GM19035 (cell line): ENCODE measurements at regions not wholly inside any gene's neighbourhood (a gene's known extent, or its start where the extent isn't known, plus 50 kb on each side); places are given as distances from the start of the nearest gene placed in this dataset.

Experiments used
- ATAC-seq: cut with Tn5 transposase; IDR thresholded peaks from one replicate; pipeline ENCODE4 v1.9.1; 2021; ENCODE audit not compliant: unreplicated experiment

DNA sequence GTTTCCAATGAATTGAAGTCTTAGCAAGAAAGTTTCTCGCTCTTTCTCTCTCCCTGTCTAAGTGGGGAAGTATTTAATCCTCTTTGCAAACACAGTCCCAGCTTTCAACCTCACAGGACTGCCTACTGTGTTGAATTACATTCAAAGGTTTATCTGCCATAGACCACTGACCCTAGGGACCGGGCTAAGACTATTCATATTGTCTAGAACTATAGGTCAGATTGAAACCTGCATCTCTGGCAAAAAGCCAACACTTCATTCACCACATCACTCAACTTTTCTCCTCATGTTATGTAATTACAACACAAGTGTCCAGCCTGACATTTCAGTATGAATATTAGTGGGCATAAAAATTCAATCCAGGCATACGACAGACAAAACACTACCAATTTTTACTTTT is 314.7 kb upstream of the RSPO3 start:
- peak; percentile 43 for ATAC-seq

DNA sequence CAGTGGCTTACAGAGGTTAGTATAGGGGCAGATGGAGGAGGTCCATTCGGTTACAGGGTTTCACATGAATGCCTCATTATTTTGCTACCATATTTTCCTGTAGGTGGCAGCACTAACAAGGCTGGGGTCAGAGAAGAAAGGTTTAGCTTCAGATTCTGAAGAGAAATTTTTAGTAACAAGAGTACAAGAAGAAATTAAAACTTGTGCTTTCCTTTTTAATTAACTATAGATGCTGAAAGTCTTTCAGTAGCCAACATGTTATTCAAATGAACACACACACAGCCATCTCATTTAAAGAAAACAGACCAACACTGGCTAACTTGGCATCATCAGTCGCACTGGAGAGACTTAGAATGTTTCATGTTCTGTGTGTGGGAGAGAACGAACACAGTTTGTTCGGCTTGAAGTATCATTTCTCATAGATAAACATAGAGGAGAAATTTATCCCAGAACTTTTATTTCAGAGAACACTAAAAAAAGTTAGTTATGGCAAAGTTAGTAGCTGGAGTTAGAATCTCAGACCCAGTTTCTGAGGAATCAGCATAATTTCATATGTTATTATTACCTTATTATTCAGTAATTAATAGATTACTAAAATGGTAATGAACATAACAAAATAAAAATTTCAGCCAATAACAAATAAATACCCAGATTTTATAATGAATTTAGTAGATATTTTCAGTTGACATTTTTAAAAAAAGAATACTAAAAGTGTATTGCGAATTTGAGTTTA is 314.0 kb upstream of the RSPO3 start:
- peak; percentile 80 for ATAC-seq

DNA sequence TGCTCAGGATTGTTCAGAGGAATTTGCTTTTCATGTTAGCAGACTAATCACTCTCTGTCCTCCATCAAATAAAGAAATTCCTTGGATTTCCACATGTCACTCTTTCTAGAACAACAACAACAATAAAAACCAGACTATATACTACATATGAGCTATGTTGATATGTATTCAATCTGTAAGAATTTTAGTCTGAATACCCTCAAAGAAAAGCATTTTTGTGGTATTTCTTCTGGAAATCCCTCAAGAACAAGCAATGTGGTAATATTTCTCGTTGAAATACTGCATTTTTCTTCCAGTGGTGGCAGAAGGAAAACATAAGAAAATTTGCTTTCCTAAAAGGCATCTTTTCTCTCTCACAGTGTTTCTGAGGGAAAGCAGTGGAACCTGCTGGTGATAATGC is 312.6 kb upstream of the RSPO3 start:
- ATAC-seq: no peak

DNA sequence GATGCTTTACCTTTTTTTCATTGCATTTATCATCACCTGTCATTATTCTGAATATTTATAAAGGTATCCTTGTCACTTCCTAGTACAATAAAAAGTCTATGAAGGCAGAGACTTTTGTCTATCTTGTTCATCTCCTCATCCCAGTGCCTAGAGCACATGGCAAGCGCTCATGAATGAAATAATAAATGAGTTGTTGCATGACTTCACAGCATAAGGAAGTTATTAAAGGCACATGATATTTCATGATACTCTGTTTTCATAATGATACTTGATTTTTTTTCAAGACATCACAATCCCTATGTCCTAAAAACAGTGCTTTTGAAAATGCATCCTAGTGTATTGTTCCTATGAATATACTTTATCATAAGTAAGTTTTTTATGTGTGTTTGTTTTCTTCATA is 310.6 kb upstream of the RSPO3 start:
- ATAC-seq: no peak

DNA sequence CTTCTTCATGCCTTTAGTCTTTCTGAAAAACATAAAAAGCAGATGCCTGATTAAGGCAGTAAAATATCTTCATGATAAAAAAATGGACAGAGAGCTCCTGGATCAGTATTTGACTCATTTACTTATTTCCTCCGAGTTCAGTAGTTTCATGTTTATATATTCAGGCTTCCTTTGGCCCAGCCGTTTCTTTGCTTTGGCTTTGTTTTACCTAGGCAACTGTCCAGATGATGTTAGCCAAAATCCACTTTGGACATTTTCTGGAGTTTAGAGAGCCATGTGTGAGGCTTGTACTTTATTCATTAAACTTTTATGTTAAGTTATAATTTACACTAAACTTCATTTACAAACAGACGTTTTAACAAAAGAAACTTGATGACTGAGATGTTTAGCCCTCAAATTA is 307.1 kb upstream of the RSPO3 start:
- no peak for ATAC-seq

DNA sequence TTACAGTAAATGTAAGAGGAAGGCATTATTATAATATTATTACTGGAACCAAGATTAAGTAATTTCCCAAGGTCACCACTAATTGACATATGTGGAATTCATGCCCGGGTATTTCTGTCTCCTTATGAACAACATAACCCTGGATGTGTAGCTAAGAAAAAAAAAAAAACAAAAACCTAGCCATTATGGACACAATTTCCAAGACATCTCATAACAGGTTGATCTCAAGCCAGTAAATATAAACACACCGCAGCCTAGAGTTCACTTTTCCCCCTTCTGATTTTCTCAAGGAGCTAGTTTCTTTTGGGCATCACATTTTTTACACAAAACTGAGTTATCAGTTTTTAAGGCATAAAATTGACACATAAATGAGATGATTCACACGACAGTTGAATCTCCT is 306.5 kb upstream of the RSPO3 start:
- no peak for ATAC-seq

DNA sequence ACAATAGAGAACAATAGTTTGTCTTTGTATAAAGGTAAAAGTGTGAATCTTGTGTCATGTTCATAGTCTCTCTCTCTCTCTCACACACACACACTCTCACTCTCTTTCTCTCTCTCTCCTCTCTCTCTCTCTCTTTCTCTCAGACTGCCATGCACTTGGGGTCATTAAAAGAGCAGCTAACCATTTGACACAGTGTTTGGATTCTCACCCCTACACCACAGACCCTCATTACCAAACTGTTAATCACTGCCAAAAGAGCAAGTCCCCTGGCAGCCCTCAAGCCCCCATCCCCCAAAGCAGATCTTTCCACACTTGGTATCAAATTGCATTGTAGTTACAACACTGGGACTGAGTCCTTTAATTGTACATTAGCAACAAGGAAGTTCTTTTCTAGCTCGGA is 305.8 kb upstream of the RSPO3 start:
- no peak for ATAC-seq

DNA sequence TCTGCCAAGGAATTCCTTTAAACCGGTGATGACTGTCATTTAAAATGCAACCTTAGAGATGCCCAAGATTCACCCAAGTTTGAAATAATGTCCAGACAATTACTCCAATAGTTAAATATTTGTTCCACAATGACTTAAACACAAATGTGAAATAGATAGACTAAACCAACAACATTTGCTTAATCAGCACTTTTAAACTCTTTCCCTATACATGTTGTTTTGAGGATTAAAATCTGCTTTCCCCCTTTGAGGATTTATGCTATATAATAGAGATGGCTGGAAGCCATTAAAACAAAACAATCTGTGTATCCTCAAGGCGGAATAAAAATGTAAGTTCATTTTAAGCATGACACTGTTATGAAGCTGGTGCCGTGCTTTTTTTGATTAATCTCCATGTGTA is 297.8 kb upstream of the RSPO3 start:
- no peak for ATAC-seq

DNA sequence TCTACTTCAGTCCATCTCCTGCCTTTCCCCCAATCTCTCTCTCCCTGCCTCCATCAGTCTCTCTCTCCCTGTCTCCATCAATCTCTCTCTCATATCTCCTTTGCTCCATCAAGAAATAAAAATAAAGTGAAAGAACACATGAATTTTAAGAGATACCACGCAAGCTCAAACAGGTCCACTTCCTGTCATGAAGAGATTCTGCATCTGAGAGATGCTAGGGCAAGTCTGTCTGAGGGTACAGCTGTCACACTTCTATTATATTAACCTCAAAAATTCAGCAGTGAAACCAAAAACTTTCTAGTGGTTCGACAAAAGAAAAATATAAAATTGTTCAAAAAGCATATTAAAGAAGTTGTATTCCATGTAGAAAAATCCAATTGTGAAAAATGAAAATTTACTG is 296.8 kb upstream of the RSPO3 start:
- no peak for ATAC-seq

DNA sequence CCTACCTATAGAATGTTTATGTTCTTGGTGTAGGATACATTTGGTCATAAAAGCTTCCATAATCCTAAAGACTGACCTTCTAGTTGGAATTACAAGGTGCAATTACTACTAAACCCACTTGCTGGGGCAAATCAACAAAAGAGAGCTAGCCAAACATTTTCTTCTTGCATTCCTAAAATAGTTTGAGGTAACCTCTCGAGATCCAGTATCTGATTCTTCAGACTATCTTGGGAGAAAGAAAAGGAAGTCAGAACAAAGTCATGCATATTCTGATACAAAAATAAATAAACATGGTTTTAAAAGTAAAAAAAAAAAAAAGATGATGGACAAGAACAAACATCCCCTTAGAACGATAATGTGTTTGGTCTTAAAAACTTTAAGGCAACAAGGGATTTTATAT is 294.2 kb upstream of the RSPO3 start:
- no peak for ATAC-seq

DNA sequence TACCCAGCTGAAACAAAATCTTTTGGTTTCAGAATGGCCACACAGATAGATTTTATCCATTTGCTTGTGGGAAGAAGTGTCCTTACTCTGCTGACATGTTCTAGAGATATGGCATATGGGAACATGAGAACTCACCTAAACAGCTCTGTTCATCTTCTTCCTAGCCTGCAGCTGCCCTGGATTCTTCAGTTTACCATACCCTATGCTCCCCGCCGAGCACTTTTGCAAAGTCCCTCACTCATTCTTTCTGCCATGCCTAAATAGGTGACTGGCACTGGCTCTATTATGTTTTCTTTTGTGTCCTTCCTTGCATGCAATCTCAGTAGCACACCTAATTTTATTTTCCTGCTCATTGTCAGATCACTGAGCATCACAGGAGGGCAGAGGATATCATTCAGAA is 293.7 kb upstream of the RSPO3 start:
- ATAC-seq: no peak

DNA sequence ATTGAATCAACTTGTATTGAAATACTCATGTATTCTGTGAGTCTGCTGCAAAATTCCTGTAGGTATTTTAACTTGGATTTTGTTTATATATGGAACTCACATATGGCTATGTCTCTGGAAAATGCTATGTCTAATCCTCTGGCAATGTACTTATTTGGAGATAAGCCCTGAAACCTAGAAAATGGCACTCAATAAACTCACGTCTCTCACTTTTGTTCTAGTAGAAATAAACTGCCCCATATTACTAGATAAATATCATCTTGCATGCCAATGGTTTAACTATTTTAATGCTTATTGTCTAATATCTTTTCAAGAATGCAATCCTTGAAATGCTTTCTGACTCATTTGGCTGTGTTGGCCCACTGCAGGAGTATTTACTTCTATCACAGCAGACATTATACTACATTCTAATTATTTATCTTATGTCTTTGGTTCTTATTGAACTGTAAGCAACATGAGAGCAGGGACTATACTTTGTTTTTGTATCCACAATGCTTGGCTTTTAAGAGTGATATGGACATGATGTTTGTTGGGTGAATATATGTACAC is 292.2 kb upstream of the RSPO3 start:
- ATAC-seq: no peak

DNA sequence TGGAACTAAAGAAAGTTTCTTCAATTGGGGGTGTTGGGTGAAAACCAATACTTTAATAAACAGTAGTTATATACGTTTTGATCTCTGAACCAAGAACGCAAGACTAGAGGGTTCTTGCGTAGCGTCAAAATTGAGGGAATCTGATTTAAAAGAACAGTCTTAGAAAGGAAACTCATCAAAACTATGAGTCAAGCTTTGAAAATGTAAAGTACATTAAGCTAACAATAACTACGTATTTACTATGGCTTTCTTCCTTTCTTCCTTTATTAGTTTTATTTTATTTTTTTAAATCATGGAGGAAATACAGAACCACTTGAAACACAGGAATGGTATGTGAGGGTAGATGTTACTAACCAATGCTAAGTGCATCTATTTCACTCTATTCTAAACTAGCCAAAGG is 287.0 kb upstream of the RSPO3 start:
- ATAC-seq: no peak

DNA sequence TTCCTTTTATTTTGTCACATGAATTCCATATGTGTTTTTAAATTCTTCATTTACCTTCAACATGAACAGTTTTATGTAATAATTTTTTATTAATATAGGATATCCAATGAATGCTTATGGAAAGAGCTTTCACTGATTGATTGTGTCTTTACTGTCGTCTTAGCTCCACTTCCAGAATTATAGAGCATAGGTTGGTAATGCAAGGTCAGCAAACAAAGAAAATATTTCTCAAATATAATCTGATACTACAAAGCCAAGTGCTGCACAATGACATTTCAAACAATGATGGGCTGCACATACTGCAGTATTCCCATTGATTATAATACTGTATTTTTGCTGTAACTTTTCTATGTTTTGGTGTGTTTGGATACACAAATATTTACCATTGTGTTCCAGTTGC is 275.7 kb upstream of the RSPO3 start:
- ATAC-seq: no peak

DNA sequence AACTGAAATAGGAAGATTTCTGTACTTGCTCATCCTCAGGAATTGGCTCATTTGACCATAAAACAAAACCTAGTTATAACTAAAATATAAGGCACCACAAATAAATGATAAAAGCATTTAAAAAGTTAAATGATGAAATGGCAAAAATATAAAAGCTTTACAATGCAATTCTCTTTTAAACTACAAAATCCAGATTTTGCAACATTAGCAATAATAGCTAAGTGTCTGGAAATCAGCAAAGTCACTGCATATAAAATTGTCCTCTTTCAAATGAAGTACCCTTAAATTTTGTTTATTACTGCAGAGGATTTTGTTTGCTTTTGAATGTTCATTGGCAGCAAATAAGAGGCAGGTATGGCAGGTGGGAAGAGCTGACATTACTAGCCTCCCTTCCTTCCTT is 270.4 kb upstream of the RSPO3 start:
- ATAC-seq: no peak

DNA sequence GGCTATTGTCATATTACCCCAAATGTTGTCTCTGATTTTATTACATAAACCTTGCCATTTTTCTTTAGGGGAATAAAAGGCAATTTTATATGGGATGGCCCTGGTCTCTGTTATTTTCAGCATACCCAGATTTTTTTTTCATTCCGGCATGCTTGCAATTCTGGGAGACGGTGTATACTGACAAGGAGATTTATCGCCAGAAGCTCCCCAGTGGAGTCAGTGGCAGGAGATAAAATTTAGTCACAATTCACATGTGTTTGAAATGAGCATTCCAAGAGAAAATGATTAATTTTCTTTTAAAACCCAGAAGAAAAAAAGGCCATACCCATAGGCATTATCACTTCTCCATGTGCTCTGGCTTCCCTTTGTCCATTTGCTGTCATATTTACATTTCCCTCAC is 250.8 kb upstream of the RSPO3 start:
- no peak for ATAC-seq

DNA sequence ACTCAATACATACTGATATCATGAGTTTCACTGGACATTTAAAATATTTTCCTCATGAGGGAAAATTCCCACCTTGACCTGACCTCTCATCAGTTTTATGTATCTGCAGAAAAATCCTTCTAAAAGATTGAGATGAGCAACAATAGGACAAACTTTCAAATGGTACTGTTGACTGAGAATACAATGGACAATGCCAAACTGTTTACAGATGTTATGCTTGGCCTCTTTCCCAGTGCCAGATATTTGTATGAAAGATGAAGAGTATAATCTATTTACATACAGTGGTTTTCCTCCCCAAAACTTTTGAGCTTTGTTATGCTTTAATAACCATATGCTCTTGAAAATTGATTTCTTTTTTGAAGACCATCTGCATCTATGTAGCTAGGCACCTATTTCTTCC is 245.1 kb upstream of the RSPO3 start:
- ATAC-seq: no peak

DNA sequence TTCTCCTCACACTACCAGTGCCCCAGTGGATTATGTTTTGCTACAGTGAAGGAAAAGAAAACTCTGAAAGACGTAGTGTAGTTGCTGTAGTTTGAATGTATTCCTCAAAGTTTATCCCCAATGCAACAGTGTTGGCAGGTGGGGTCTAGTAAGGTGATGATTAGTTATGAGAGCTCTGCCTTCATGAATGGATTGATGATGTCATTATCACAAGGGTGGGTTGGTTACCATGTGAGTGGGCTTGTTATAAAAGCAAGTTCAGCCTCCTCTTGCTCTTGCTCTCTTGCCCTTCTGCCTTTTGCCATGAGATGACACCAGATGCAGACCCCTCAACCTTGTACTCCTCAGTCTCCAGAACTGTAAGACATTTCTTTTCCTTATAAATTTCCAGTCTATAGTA is 244.7 kb upstream of the RSPO3 start:
- ATAC-seq: no peak

DNA sequence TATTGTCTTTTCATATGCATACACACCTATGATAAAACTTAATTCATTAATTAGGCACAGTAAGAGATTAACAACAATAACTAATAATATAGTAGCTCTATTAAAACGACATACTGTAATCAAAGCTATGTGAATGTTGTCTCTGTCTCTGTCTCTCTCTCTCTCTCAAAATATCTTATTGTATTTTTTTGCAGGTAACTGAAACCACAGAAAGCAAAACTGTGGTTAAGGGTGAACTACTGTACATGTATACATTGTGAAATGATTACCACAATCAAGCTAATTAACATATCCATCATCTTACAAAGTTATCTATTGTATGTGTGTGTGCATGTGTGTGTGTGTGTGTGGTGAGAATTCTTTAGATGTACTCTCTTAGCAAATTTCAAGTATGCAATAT is 242.0 kb upstream of the RSPO3 start:
- ATAC-seq: no peak

DNA sequence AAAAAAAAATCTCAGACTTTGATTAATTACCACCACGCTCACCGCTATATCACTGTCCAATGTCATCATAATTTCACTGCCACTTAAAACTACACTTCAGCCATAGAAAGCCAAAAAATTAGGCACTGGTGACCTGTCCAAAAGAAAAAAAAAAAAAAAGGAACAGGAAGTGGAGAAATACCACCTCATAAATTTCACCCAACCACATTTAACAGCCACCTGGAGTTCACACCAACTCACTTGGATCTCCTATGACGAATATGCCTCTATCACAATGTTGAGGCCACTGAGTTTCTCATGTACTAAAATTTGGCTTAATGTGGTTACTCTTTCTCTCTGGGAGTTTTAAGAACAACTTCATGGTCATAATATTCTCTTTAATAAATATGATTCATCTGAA is 237.5 kb upstream of the RSPO3 start:
- no peak for ATAC-seq

DNA sequence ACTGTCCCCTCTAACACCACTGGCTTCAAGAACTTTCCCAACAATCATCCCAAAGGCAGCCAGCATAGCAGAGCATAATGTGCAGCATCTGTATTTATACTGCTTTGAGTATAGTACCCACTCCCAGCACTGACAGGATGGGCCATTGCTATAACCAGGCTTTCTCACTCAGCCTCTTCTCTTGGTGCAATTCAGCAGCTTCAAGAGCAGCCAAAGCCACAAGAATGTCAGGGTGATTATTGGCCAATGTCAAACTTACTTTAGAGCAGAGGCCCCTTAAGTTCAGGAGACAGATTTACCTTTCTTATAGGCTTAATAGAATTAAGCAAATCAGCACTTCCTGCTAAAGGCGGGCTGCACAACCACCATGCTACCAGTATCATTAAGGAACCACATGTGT is 232.4 kb upstream of the RSPO3 start:
- no peak for ATAC-seq

DNA sequence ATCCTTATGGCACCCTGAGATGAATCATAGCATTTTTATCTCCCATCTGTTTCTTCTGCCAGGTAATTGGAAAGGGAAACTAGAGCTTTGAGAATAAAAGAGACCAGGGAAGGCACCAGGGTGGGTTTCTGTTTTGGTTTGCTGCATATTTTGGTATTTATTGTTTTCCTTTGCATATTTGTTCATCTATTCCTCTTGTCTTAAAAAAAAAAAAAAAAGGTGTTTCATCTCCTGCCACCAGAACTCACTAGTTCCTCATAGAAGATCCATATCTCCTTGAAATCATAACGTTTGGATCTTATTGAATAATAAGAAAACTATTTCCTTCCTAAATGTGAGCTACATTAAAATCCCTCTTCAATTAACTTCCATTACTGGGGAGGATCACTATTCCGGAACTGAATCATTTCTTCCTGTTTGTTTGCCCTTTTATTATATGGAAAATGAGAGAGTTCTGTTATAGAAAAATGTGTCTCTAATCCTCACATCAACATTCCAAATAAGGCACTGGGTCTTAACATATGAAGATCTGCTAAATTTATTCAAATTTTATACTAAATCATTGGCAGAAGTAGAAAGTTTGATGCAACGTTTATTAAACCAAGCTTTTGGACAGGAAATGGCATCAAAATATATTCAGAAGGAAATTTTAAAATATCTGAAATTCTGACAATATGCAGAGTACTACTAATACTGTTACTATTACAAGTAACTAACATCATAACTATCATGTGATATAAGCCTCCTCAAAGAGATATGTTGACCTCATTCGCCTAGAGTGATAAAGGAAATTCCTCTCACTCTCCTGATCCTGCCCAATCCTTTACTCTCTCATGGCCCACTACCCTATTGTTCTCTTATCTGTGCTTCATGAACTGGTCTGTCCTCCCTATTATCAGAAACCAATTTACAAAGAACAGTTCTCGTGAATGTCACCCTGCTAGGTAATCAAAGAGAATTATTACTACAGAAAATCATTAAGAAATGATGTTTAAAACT is 229.4 kb upstream of the RSPO3 start:
- ATAC-seq: no peak
